ENCODE measurements at regions not wholly inside any gene's neighbourhood (a gene's known extent, or its start where the extent isn't known, plus 50 kb on each side); places are given as distances from the start of the nearest gene placed in this dataset.

DNA sequence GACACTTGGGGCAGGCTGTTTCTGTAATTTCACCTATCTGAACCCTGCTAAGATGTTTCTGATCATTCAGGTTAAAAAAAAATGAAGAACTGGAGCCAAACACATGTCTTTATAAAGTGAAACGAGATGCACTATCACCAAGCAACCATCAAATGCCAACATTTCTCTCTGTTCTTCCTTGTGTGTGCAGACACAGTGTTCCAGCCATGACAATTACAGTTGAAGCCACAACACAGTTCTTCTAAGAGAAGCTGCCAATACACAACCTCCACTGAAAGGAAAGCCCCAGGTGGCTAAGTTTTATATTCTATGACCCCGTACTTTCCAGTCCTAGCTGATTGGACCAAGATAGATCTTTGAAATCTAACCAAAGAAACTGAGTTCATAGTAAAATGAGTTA, 181.8 kb downstream of the RAD51AP2 start:
- H3K9me3 Mint-ChIP-seq: no peaks in the 10 kb centered on the region
- no peaks in the 10 kb centered on the region for H3K27me3 Mint-ChIP-seq (ENCODE audit: low read depth)
- H3K4me1 Mint-ChIP-seq: no peaks in the 10 kb centered on the region
- TF ChIP-seq, protein P1, sequence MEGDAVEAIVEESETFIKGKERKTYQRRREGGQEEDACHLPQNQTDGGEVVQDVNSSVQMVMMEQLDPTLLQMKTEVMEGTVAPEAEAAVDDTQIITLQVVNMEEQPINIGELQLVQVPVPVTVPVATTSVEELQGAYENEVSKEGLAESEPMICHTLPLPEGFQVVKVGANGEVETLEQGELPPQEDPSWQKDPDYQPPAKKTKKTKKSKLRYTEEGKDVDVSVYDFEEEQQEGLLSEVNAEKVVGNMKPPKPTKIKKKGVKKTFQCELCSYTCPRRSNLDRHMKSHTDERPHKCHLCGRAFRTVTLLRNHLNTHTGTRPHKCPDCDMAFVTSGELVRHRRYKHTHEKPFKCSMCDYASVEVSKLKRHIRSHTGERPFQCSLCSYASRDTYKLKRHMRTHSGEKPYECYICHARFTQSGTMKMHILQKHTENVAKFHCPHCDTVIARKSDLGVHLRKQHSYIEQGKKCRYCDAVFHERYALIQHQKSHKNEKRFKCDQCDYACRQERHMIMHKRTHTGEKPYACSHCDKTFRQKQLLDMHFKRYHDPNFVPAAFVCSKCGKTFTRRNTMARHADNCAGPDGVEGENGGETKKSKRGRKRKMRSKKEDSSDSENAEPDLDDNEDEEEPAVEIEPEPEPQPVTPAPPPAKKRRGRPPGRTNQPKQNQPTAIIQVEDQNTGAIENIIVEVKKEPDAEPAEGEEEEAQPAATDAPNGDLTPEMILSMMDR (IDR thresholded peaks at IDR 0.05; ENCODE audit: unreplicated experiment): no peak
- no peak for DNase-seq (ENCODE audit: low spot score in 2 of 2, unreplicated experiment in 2 of 2)
- H3K27ac Mint-ChIP-seq: no peak overlapping the region
- H3K4me3 Mint-ChIP-seq: no peak overlapping the region
- no peaks in the 10 kb centered on the region for H3K36me3 Mint-ChIP-seq

DNA sequence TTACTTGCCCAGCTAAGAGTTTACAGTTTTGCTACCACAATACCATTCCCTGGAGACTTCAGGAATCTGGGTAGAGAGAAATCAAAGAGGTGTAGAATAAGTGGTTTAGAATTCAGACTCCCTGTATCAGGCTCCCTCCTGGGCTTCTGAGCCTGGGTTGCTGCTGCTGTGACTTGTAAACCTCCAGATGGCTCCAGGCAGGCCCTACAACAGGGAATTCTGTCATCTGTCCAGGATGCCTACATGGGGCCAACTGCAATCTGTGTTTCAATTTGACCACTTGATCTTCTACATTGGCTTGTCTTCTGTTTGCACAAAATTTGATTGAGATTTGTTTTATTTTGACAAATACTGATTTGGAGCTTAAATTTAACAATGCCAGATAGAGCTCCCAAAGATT, 183.9 kb downstream of the RAD51AP2 start:
- H3K27me3 Mint-ChIP-seq (ENCODE audit: low read depth): no peaks in the 10 kb centered on the region
- no peak for DNase-seq (ENCODE audit: low spot score in 2 of 2, unreplicated experiment in 2 of 2)
- no peak overlapping the region for H3K27ac Mint-ChIP-seq
- H3K36me3 Mint-ChIP-seq: no peaks in the 10 kb centered on the region
- H3K4me1 Mint-ChIP-seq: no peaks in the 10 kb centered on the region
- no peak overlapping the region for H3K4me3 Mint-ChIP-seq
- no peaks in the 10 kb centered on the region for H3K9me3 Mint-ChIP-seq
- TF ChIP-seq, protein P1 (IDR thresholded peaks at IDR 0.05; ENCODE audit: unreplicated experiment): no peak

DNA sequence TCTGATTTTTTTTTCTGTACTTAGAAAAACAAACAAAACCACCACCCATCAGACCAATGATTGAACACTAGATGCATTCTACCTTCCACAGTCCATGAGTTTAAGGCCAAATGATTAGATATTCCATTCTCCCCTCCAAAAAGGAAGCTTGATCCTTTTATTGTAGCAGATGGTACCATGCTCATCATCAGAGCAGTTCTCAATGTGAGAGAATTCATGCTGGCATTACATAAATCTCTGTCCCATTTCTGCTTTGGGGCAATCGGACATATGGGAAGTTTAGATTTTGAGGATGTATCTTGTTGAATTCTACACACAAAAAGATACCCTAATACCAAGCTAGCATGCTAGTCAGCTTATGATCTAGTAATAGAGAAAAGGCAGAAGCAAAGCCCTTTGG, 186.6 kb downstream of the RAD51AP2 start:
- Mint-ChIP-seq H3K36me3 (no peaks in the 10 kb centered on the region), H3K4me3 (no peak overlapping the region), H3K27me3 (ENCODE audit: low read depth) (no peaks in the 10 kb centered on the region), H3K9me3 (no peaks in the 10 kb centered on the region), H3K4me1 (peaks cover 7% of the 10 kb centered on the region), H3K27ac (no peak overlapping the region)
- TF ChIP-seq, protein P1 (IDR thresholded peaks at IDR 0.05; ENCODE audit: unreplicated experiment): no peak
- no peak for DNase-seq (ENCODE audit: low spot score in 2 of 2, unreplicated experiment in 2 of 2)

DNA sequence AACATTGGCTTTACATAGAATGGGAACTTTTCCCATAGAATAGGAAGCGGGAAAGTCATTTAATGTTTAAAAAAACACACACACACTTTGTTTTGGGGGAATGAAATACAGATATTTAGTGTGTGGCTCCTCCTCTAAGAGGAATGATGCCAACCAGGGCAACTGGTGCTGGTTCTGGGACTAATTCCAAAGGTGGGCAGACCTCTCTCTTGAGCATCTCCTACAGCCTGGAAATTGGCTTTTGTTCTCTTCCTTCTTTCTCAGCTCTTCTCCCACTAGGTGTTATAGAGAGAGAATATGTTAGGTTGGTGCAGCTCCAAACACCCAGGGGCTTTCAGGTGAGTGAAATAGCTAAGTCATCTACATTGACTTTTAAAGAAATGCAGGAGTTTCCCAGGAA, 190.1 kb downstream of the RAD51AP2 start:
- Mint-ChIP-seq H3K36me3 (no peaks in the 10 kb centered on the region), H3K4me1 (peaks cover 9% of the 10 kb centered on the region), H3K27ac (no peak overlapping the region), H3K27me3 (ENCODE audit: low read depth) (no peaks in the 10 kb centered on the region), H3K9me3 (no peaks in the 10 kb centered on the region), H3K4me3 (no peak overlapping the region)
- DNase-seq (ENCODE audit: low spot score in 2 of 2, unreplicated experiment in 2 of 2): no peak
- TF ChIP-seq, protein P1 (IDR thresholded peaks at IDR 0.05; ENCODE audit: unreplicated experiment): no peak

DNA sequence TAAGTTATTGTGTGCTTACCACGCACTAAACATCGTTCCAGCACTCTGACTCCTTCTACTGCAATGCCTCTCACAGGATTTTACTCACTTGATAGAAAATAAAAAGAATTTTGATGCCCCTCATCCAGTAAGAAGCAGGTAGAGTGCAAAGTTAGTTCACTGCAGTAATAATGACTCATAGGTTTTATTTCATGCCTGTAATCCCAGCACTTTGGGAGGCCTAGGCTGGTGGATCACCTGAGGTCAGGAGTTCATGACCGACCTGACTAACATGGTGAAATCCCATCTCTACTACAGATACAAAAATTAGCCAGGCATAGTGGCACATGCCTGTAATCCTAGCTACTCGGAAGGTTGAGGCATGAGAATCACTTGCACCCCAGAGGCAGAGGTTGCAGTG, 190.6 kb downstream of the RAD51AP2 start:
- H3K4me3 Mint-ChIP-seq: no peak overlapping the region
- peaks cover 9% of the 10 kb centered on the region for H3K4me1 Mint-ChIP-seq
- no peaks in the 10 kb centered on the region for H3K27me3 Mint-ChIP-seq (ENCODE audit: low read depth)
- no peak for DNase-seq (ENCODE audit: low spot score in 2 of 2, unreplicated experiment in 2 of 2)
- H3K27ac Mint-ChIP-seq: no peak overlapping the region
- no peaks in the 10 kb centered on the region for H3K36me3 Mint-ChIP-seq
- TF ChIP-seq, protein P1 (IDR thresholded peaks at IDR 0.05; ENCODE audit: unreplicated experiment): no peak
- no peaks in the 10 kb centered on the region for H3K9me3 Mint-ChIP-seq

DNA sequence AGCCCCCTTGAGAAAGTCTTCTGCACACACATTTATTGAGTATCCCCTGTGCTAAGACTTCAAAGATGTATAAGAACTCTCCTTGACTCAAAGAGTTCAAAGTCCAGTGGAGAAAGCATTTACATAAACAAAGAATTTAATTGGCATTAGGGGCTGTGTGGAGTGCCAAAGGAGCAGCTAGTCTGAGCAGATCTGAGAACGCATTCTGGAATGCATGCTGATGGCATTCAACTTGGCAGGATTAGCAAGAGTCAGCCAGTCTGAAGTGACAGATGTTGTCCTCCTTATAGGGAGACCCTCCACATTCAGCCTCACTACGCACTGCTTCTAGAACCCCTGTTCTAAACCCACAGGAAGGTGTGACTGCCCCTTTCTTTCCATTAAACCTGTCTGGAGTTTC, 191.5 kb downstream of the RAD51AP2 start:
- no peaks in the 10 kb centered on the region for H3K36me3 Mint-ChIP-seq
- H3K27me3 Mint-ChIP-seq (ENCODE audit: low read depth): no peaks in the 10 kb centered on the region
- peaks cover 9% of the 10 kb centered on the region for H3K4me1 Mint-ChIP-seq
- no peaks in the 10 kb centered on the region for H3K9me3 Mint-ChIP-seq
- TF ChIP-seq, protein P1 (IDR thresholded peaks at IDR 0.05; ENCODE audit: unreplicated experiment): no peak
- no peak overlapping the region for H3K4me3 Mint-ChIP-seq
- no peak for DNase-seq (ENCODE audit: low spot score in 2 of 2, unreplicated experiment in 2 of 2)
- H3K27ac Mint-ChIP-seq: no peak overlapping the region
